ENCODE measurements at regions not wholly inside any gene's neighbourhood (a gene's known extent, or its start where the extent isn't known, plus 50 kb on each side); places are given as distances from the start of the nearest gene placed in this dataset.

GRCh38 chr4:181911420-181911819 is 331.8 kb upstream of the TENM3 start:
- no peaks in the 10 kb centered on the region for H3K27me3 ChIP-seq
- no peak for TF ChIP-seq POLR2AphosphoS5 (IDR thresholded peaks at IDR 0.05; ENCODE audit: insufficient read depth in 1 of 2, low read depth in 1 of 2)
- no peak for TF ChIP-seq CTCF (IDR thresholded peaks at IDR 0.05)
- no peak for TF ChIP-seq POLR2A (IDR thresholded peaks at IDR 0.05)
- H3K9me3 ChIP-seq = no peaks in the 10 kb centered on the region
- H3K4me1 ChIP-seq = no peaks in the 10 kb centered on the region
- no peak for DNase-seq (ENCODE audit: extremely low spot score in 2 of 2)
- intact Hi-C loops (cut with DNase I) = no loop called here
- H3K4me3 ChIP-seq = no peak overlapping the region
- no peaks in the 10 kb centered on the region for H3K36me3 ChIP-seq
- no peak overlapping the region for H3K27ac ChIP-seq

- intact Hi-C loops (cut with DNase I) = no loop called here
- DNase-seq (ENCODE audit: extremely low spot score in 2 of 2) = no peak
- Histone ChIP-seq H3K27ac (no peak overlapping the region), H3K4me1 (no peaks in the 10 kb centered on the region), H3K9me3 (no peaks in the 10 kb centered on the region), H3K36me3 (no peaks in the 10 kb centered on the region), H3K4me3 (no peak overlapping the region), H3K27me3 (no peaks in the 10 kb centered on the region)
- no peak for TF ChIP-seq POLR2AphosphoS5 (IDR thresholded peaks at IDR 0.05; ENCODE audit: insufficient read depth in 1 of 2, low read depth in 1 of 2)
- TF ChIP-seq POLR2A (IDR thresholded peaks at IDR 0.05) = no peak
- TF ChIP-seq CTCF (IDR thresholded peaks at IDR 0.05) = no peak
Measured at GRCh38 chr4:181933471-181933870, 309.7 kb upstream of the TENM3 start.

- TF ChIP-seq CTCF (IDR thresholded peaks at IDR 0.05) = no peak
- TF ChIP-seq POLR2AphosphoS5 (IDR thresholded peaks at IDR 0.05; ENCODE audit: insufficient read depth in 1 of 2, low read depth in 1 of 2) = no peak
- TF ChIP-seq POLR2A (IDR thresholded peaks at IDR 0.05) = no peak
- H3K27ac ChIP-seq = no peak overlapping the region
- H3K9me3 ChIP-seq = no peaks in the 10 kb centered on the region
- H3K27me3 ChIP-seq = no peaks in the 10 kb centered on the region
- intact Hi-C loops (cut with DNase I) = no loop called here
- no peak overlapping the region for H3K4me3 ChIP-seq
- no peaks in the 10 kb centered on the region for H3K4me1 ChIP-seq
- DNase-seq (ENCODE audit: extremely low spot score in 2 of 2) = no peak
- H3K36me3 ChIP-seq = no peaks in the 10 kb centered on the region
Measured at GRCh38 chr4:181938631-181939030, 304.6 kb upstream of the TENM3 start.

- TF ChIP-seq CTCF (IDR thresholded peaks at IDR 0.05) (no peak), POLR2AphosphoS5 (IDR thresholded peaks at IDR 0.05; ENCODE audit: insufficient read depth in 1 of 2, low read depth in 1 of 2) (no peak), POLR2A (IDR thresholded peaks at IDR 0.05) (no peak)
- H3K4me3 ChIP-seq = no peak overlapping the region
Measured at GRCh38 chr4:181939199-181939945, 303.8 kb upstream of the TENM3 start.

GRCh38 chr4:181944527-181944926 is 298.7 kb upstream of the TENM3 start:
- no peak for TF ChIP-seq POLR2AphosphoS5 (IDR thresholded peaks at IDR 0.05; ENCODE audit: insufficient read depth in 1 of 2, low read depth in 1 of 2)
- TF ChIP-seq CTCF (IDR thresholded peaks at IDR 0.05) = no peak
- TF ChIP-seq POLR2A (IDR thresholded peaks at IDR 0.05) = no peak
- no peak overlapping the region for H3K27ac ChIP-seq
- H3K4me1 ChIP-seq = no peaks in the 10 kb centered on the region
- no peaks in the 10 kb centered on the region for H3K36me3 ChIP-seq
- DNase-seq (ENCODE audit: extremely low spot score in 2 of 2) = no peak
- no peaks in the 10 kb centered on the region for H3K9me3 ChIP-seq
- no peaks in the 10 kb centered on the region for H3K27me3 ChIP-seq
- intact Hi-C loops (cut with DNase I) = no loop called here
- H3K4me3 ChIP-seq = no peak overlapping the region

More at GRCh38 chr4:181939199-181939945, 303.8 kb upstream of the TENM3 start:
- Histone ChIP-seq H3K36me3 (no peaks in the 10 kb centered on the region), H3K27ac (no peak overlapping the region), H3K9me3 (no peaks in the 10 kb centered on the region), H3K4me1 (no peaks in the 10 kb centered on the region), H3K27me3 (no peaks in the 10 kb centered on the region)
- no peak for DNase-seq (ENCODE audit: extremely low spot score in 2 of 2)
- intact Hi-C loops (cut with DNase I) = no loop called here

Data from vagina (tissue), 2 donors.